ENCODE measurements at regions not wholly inside any gene's neighbourhood (a gene's known extent, or its start where the extent isn't known, plus 50 kb on each side); places are given as distances from the start of the nearest gene placed in this dataset.
"Not testable (repeated sequence)": the region's sequence is repeated elsewhere in the genome, so short reads cannot be mapped to it uniquely, and the experiment has no call there.

GRCh38 chr11:24196733-24197132 is 300.1 kb upstream of the LUZP2 start:
- DNase-seq, result no peak

DNA sequence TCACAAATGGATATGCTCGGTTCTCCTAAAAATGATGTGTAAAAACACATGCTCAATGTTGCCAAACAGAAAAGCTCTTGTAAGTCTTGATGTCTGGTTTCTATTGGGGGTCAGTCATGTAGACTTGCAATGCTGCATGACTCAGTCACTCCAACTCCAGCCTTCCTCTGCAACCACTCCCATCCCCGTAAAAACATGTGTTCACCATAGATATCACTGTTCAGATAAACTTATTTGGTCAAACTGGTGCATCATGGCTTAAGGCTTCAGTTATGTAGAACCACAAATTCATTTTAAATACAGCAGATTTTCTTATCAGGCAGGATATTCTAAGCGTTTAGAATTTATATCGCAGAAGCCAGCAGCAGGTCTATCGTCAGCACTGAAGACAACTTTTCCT is 298.4 kb upstream of the LUZP2 start:
- no peak for DNase-seq

DNA sequence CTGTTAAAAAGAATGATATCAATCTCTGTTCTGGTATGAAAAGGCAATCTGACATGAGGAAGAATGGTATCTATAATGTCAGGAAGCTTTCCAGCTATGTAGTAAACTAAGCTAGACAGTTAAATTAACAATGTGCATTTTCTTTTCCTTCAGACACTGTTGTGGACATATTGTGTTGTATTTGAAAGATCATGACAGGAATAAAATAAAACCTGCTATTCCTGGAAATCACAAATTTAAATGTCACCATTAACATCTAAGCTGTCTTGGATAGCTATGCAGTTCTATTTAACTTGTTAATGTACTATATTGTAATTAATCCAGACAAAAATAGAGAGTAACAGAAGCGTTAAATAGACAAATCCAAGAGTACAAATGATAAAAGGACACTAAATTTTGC is 297.4 kb upstream of the LUZP2 start:
- DNase-seq, result no peak

DNA sequence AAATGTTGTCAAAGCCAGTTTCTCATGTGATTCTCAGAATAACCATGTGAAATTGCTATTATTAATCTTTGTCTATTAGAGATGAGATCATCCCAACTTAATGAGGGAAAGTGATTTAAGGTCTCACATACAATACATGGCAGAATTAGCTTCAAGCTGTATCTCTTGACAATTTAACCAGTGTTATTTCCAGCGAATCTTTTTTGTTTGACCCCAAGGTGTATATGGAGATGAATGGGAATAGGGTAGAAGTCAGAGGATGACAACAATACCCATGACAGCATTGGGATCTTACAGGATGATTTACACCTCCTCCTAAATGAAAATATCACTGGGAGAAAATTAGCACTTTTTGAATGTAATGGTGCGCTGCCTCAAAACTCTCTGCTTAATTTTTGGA is 290.8 kb upstream of the LUZP2 start:
- DNase-seq, result no peak

DNA sequence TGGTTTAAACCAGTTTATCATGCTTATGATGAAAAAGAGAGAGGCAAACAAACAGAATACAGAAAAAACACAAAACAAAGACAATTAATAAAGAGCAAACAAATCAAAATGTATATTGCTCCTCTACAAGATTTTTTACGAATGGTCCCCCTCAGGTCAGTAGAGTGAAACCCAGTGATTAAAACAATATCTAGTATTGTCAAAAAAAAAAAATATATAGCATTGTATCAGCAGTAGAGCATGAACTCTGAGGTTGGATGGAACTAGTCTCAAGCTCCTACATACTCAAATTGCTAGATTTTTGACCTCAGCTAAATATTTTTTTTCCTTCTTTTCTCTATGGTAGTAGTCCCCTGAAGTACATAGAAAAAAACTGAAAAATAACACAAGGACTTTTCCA is 290.3 kb upstream of the LUZP2 start:
- DNase-seq, result no peak

- no peak for DNase-seq
These were observed 280.4 kb upstream of the LUZP2 start for GRCh38 chr11:24216488-24216887.

DNA sequence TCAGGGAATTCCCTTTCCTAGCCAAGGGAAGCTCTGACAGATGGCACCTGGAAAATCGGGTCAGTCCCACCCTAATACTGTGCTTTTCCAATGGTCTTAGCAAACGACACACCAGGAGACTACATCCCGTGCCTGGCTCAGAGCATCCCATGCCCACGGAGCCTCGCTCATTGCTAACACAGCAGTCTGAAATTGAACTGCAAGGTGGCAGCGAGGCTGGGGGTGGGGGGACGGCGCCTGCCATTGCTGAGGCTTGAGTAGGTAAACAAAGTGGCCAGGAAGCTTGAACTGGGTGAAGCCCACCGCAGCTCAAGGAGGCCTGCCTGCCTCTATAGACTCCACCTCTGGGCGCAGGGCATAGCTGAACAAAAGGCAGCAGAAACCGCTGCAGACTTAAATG is 279.5 kb upstream of the LUZP2 start:
- DNase-seq, result not testable (repeated sequence)

DNA sequence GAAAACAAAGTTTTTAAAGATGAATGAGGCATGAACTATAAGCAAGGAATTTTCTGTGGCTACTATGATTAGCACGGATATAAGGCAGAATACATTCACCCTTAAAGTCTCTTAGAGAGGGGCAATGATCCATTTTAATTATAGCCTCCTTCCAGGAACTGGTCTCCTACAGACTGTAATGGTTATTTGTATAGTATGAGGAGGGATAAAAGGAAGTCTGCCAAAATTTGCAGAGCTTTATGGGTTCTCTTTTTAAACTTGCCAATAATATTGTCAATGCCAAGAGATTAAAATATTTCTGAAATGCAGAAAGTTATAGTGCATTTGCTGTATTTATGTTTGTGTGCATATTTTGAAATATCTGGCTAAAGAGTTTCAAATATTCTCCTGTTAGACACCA is 271.4 kb upstream of the LUZP2 start:
- no peak for DNase-seq

DNA sequence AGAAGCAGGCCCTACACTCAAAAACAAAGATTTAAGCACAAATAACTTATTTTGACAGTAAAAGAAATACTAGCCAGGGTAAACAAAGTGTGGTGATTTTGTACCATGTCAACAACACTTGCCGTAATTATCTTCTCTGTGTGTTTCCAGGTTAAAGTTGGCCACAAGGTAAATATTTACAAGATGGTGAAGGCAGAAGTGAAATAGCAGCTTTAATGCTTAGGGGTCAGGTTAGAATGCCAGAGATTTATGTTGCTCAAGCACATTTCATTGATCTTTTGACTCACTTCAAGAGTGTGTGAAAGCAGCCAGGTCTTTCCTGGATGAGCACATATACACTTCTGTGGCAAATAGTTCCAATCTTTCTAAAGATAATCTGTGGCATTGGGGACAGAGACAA is 270.2 kb upstream of the LUZP2 start:
- no peak for DNase-seq

- no peak for DNase-seq
These were observed 263.8 kb upstream of the LUZP2 start for GRCh38 chr11:24233041-24233440.

GRCh38 chr11:24234822-24235508 is 261.9 kb upstream of the LUZP2 start:
- no peak for DNase-seq

- DNase-seq, result no peak
These were observed 257.8 kb upstream of the LUZP2 start for GRCh38 chr11:24238771-24239645.

DNA sequence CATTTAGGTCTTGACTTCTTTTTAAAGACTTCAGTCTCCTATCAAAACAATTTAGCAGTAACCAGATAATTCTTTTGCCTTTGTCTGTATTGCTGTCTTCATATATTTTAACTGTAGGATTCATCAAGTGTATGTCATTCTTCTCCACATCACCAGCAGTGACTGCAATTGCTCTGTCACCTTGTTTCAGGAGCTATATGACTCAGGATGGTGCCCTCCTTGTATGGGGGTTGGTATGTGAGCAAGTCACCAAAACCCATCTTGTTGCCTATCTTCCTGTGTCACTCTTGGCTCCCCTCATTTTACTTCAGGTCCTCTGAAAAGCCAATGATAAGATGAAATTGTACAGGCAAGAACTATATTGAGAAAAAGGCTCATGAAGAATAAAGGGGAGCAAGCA is 256.9 kb upstream of the LUZP2 start:
- DNase-seq, result no peak

DNA sequence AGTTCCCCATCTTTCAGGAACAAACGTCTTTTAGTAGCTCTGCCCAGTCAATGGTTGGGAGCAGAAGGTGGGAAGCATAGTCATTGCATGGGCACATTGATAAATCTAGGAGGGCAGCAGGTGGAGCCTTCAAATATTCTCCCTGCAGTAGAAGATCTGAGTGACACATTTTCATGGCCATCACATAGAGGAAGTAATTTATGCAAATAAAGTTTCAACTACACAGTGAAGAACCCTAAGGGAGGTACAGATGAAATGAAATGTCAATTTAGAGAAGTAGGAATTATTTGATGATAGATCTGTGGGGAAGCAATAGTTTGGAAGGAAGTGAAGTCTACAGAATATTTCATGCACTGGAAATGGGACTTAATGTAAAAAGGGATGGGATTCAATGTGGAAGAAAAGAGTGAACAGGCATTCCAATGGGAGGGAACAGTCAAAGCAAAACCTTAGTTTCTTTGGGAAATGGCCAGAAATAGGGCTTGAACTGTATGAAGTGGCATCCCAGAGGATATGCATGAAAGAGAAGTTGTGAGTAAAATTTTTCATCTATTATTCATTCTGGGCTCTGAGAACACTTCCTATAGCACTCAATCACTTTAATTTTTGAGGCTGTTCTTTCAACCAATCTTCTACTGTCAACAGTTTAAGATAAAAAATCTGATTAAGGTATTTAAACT is 256.2 kb upstream of the LUZP2 start:
- no peak for DNase-seq

DNA sequence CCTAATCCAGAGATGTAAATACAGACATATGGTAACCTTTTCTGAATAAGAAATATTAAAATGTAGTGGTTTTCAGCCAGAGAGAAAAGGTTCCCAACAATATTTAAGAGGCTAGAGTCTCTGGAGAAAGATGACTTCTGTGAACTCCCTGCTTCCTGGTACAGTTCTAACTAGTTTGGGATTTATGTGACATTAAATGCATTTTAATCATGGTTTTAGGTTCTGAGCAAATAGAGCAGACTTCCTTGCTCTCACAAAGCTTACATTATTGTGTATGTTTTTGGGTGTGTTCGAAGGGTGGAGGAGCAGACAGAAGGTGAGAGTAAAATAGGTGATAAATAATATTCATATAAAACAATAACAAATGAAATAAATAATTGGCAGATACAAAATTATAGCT is 250.1 kb upstream of the LUZP2 start:
- DNase-seq, result no peak

DNA sequence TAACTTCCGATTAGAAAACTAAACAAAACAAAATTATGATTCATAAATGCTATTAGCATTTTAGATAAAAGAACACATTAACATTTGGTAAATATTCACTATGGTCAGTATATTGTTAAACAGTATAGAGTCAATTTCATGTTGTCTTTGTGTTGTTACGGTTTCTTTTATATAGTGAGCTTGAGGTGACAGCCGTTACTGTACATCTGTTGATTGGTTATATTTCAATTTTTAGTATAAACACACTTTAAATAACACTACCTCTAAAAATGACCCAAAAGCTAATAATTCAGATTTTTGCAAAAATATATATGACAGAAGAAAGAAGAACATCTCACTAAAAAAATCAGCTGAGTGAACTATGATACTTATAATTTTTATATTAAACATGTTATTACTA is 249.0 kb upstream of the LUZP2 start:
- DNase-seq, result no peak

- no peak for DNase-seq
These were observed 246.9 kb upstream of the LUZP2 start for GRCh38 chr11:24249921-24250320.

DNA sequence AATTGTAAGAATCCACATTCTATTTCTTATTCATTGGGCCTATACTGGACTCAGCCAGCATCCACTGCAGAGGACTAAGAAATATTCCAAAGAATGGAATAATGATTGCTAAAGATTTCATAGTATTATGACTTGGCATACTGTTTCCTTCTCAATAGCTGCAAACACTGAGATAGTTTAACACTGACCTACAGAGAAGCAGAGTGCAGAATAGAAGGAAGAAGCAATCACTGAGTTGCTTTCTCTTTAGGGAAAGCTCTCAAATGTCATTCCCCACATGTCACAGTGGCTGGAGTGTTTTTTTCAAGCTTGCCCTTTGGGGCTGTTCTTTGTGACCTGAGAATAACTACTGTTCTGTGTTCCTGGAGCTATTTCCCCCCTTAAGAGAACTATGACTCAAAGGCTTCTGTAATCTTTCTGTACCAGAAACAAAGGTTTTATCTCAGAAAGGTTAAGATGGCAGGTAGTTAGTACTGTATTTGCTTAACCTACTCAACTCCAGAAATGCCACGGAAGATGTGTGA is 243.6 kb upstream of the LUZP2 start:
- no peak for DNase-seq

DNA sequence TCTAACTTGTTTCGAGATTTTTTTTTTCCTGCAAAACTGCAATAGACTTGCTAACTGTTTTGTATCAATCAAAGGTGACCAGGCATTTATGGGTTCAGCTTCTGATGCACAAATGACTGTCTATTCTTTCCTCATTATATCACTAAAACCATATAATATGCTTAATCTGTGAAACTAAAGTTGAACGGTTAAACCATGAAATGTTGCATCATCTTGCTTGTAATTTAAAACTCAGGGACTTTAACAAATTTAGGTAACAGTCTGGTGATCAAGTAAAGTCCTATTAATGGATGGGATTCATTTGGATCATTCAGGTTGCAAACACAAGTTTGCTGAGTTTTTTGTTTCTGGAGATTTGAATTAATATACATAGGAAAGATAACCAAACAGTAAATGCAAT is 232.0 kb upstream of the LUZP2 start:
- no peak for DNase-seq

- DNase-seq, result no peak
These were observed 229.8 kb upstream of the LUZP2 start for GRCh38 chr11:24267014-24267413.

GRCh38 chr11:24271798-24272197 is 225.1 kb upstream of the LUZP2 start:
- no peak for DNase-seq

GRCh38 chr11:24274214-24274781 is 222.6 kb upstream of the LUZP2 start:
- not testable (repeated sequence) for DNase-seq

GRCh38 chr11:24286238-24286637 is 210.6 kb upstream of the LUZP2 start:
- no peak for DNase-seq

All from left kidney (tissue), 1 donor.